ENCODE measurements at regions not wholly inside any gene's neighbourhood (a gene's known extent, or its start where the extent isn't known, plus 50 kb on each side); places are given as distances from the start of the nearest gene placed in this dataset.

GRCh38 chr2:2762913-2763312, 431.8 kb upstream of the MYT1L start:
- TF ChIP-seq EZH2 (IDR thresholded peaks at IDR 0.05; ENCODE audit: low read length, missing control alignments): no peak
- TF ChIP-seq, protein P1, sequence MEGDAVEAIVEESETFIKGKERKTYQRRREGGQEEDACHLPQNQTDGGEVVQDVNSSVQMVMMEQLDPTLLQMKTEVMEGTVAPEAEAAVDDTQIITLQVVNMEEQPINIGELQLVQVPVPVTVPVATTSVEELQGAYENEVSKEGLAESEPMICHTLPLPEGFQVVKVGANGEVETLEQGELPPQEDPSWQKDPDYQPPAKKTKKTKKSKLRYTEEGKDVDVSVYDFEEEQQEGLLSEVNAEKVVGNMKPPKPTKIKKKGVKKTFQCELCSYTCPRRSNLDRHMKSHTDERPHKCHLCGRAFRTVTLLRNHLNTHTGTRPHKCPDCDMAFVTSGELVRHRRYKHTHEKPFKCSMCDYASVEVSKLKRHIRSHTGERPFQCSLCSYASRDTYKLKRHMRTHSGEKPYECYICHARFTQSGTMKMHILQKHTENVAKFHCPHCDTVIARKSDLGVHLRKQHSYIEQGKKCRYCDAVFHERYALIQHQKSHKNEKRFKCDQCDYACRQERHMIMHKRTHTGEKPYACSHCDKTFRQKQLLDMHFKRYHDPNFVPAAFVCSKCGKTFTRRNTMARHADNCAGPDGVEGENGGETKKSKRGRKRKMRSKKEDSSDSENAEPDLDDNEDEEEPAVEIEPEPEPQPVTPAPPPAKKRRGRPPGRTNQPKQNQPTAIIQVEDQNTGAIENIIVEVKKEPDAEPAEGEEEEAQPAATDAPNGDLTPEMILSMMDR (conservative IDR thresholded peaks at IDR 0.05 in 1 of 2, IDR thresholded peaks at IDR 0.05 in 1 of 2; ENCODE audit: low read depth in 1 of 2, low read length in 2 of 2): no peak

Data from fibroblast of lung (primary cell).